HCT116 (cell line): ENCODE measurements at regions not wholly inside any gene's neighbourhood (a gene's known extent, or its start where the extent isn't known, plus 50 kb on each side); places are given as distances from the start of the nearest gene placed in this dataset.

Source experiments
- ATAC-seq: fragments of 200-7000 bp; cut with Tn5 transposase; 2 replicates; pipeline ENCODE4 v1.9.1; 2020; ENCODE audit warnings: mild to moderate bottlenecking, moderate library complexity
- BruUV-seq: library from RNA; stranded (reverse); fragments of 400-500 nt; replicated peaks from 2 replicates; lab custom pipeline; 2021; lab: Mats Ljungman, UMichigan
- CTCF ChIA-PET: fragments of 300-600 bp; sonication (Branson Sonifier 250); formaldehyde crosslinking; loops from one replicate; lab custom pipeline; 2021; ENCODE audit warnings: antibody characterized with exemption; lab: Charles Lee
- POLR2A ChIA-PET: fragments of 300-600, 350-600 bp; sonication (Branson Sonifier 250); formaldehyde crosslinking; loops from one replicate; lab custom pipeline; 2021; ENCODE audit warnings: antibody characterized with exemption; lab: Charles Lee
- RAD21 ChIA-PET, 2 experiments: fragments of 300-600 bp; sonication (Branson Sonifier 250); formaldehyde crosslinking; loops; one replicate each; lab custom pipeline; 2023; ENCODE audit warnings: low total read pairs in 2 of 2; ENCODE audit not compliant: uncharacterized antibody in 2 of 2, unreplicated experiment in 2 of 2, low non-redundant PET in 1 of 2; lab: Charles Lee
- DNase-seq: peaks from one replicate; pipeline ENCODE4 v3.0.0-alpha.2; 2010; ENCODE audit warnings: low read depth, low spot score
- H2AFZ ChIP-seq: fragments of 200-600 bp; shearing (Covaris generic), sonication (generic); 2 replicates; pipeline ENCODE4 v1.6.1; 2017; ENCODE audit warnings: low read depth, mixed run types, mixed read lengths, antibody characterized with exemption, low read length; ENCODE audit not compliant: poor library complexity, severe bottlenecking
- H3K27ac ChIP-seq: 2 replicates; pipeline ENCODE4 v1.5.1; 2012; ENCODE audit warnings: low read depth, low read length
- H3K27me3 ChIP-seq: fragments of 200-600 bp; sonication (generic); 2 replicates; pipeline ENCODE4 v1.6.1; 2016; ENCODE audit warnings: mixed run types, low read length, mixed read lengths; ENCODE audit not compliant: insufficient read depth
- H3K36me3 ChIP-seq, 2 experiments: fragments of 200-500 bp in 1 of 2; fragments of 200-600 bp in 1 of 2; sonication (Bioruptor generic) in 1 of 2; sonication (generic) in 1 of 2; 2 replicates each; pipeline versions ENCODE4 v1.5.1 to v1.6.1; 2014 to 2016; ENCODE audit warnings: low read length in 2 of 2, inconsistent platforms in 1 of 2, mixed read lengths in 1 of 2, mixed run types in 1 of 2; ENCODE audit not compliant: insufficient read depth in 2 of 2, control insufficient read depth in 1 of 2
- H3K4me1 ChIP-seq, 2 experiments: fragments of 200-600 bp in 1 of 2; sonication (generic) in 1 of 2; 2 replicates each; pipeline versions ENCODE4 v1.5.1 to v1.6.1; 2012 to 2017; ENCODE audit warnings: low read length in 2 of 2, inconsistent platforms in 1 of 2, mild to moderate bottlenecking in 1 of 2, mixed read lengths in 1 of 2, mixed run types in 1 of 2, moderate library complexity in 1 of 2; ENCODE audit not compliant: insufficient read depth in 2 of 2, control insufficient read depth in 1 of 2
- H3K4me2 ChIP-seq: fragments of 200-600 bp; sonication (generic); 2 replicates; pipeline ENCODE4 v1.6.1; 2017; ENCODE audit warnings: mixed run types, low read length, mixed read lengths
- H3K4me3 ChIP-seq, 2 experiments: fragments of 200-600 bp in 1 of 2; sonication (generic) in 1 of 2; replicated peaks in 1 of 2; 2 replicates each; pipeline ENCODE4 v1.5.1; 2011 to 2016; ENCODE audit warnings: low read length in 2 of 2, control low read depth in 1 of 2, low read depth in 1 of 2, mild to moderate bottlenecking in 1 of 2, mixed read lengths in 1 of 2, mixed run types in 1 of 2
- H3K79me2 ChIP-seq: fragments of 200-600 bp; sonication (generic); 2 replicates; pipeline ENCODE4 v1.6.1; 2017; ENCODE audit warnings: mild to moderate bottlenecking, mixed run types, low read length, moderate library complexity, mixed read lengths; ENCODE audit not compliant: insufficient read depth
- H3K9ac ChIP-seq: fragments of 200-600 bp; sonication (generic); 2 replicates; pipeline ENCODE4 v1.6.1; 2016; ENCODE audit warnings: low read length, mixed read lengths
- H3K9me2 ChIP-seq: fragments of 200-600 bp; sonication (generic), shearing (Covaris generic); 2 replicates; pipeline ENCODE4 v1.6.1; 2017; ENCODE audit warnings: mixed run types, mild to moderate bottlenecking, moderate library complexity; ENCODE audit not compliant: insufficient read depth
- H3K9me3 ChIP-seq, 2 experiments: fragments of 200-500 bp in 1 of 2; fragments of 200-600 bp in 1 of 2; sonication (Bioruptor generic) in 1 of 2; sonication (generic) in 1 of 2; 2 replicates each; pipeline ENCODE4 v1.6.1; 2014 to 2017; ENCODE audit warnings: low read length in 2 of 2, mixed read lengths in 2 of 2, inconsistent platforms in 1 of 2, low read depth in 1 of 2, mild to moderate bottlenecking in 1 of 2, mixed run types in 1 of 2, moderate library complexity in 1 of 2; ENCODE audit not compliant: control insufficient read depth in 1 of 2, insufficient read depth in 1 of 2
- H4K20me1 ChIP-seq: fragments of 200-600 bp; sonication (generic), shearing (Covaris generic); 2 replicates; pipeline ENCODE4 v1.6.1; 2017; ENCODE audit warnings: mixed run types, mild to moderate bottlenecking, moderate library complexity; ENCODE audit not compliant: insufficient read depth
- CBX3 ChIP-seq: IDR thresholded peaks from 2 replicates; pipeline ENCODE4 v1.6.1; 2012; ENCODE audit warnings: low read depth
- CEBPB ChIP-seq: IDR thresholded peaks from 2 replicates; pipeline ENCODE4 v1.6.1; 2012; ENCODE audit warnings: low read depth
- EGR1 ChIP-seq: IDR thresholded peaks from 2 replicates; pipeline ENCODE4 v1.6.1; 2012; ENCODE audit warnings: low read depth
- EZH2 ChIP-seq: fragments of 200-600 bp; sonication (generic); IDR thresholded peaks from 2 replicates; pipeline ENCODE4 v1.6.1; 2017; ENCODE audit warnings: antibody characterized with exemption, mixed run types
- FOSL1 ChIP-seq: IDR thresholded peaks from 2 replicates; pipeline ENCODE4 v1.6.1; 2012; ENCODE audit warnings: low read depth
- POLR2A ChIP-seq: IDR thresholded peaks from 2 replicates; pipeline ENCODE4 v1.7.0; 2011; ENCODE audit warnings: borderline replicate concordance; ENCODE audit not compliant: insufficient read depth, insufficient read length; ENCODE audit errors: extremely low read depth
- POLR2AphosphoS5 ChIP-seq: IDR thresholded peaks from 2 replicates; pipeline ENCODE4 v1.6.1; 2011; ENCODE audit warnings: mild to moderate bottlenecking, low read depth, low read length, moderate library complexity
- SIN3A ChIP-seq: IDR thresholded peaks from 2 replicates; pipeline ENCODE4 v1.6.1; 2012; ENCODE audit warnings: low read depth
- SP1 ChIP-seq: IDR thresholded peaks from 2 replicates; pipeline ENCODE4 v1.6.1; 2012; ENCODE audit warnings: low read depth
- SRF ChIP-seq: IDR thresholded peaks from 2 replicates; pipeline ENCODE4 v1.6.1; 2012; ENCODE audit warnings: low read depth
- TCF7L2 ChIP-seq: IDR thresholded peaks from 2 replicates; pipeline ENCODE4 v1.7.0; 2011; ENCODE audit warnings: borderline replicate concordance, inconsistent platforms; ENCODE audit not compliant: insufficient read depth, insufficient read length; ENCODE audit errors: extremely low read depth
- YY1 ChIP-seq: IDR thresholded peaks from 2 replicates; pipeline ENCODE4 v1.6.1; 2011; ENCODE audit warnings: low read length, low read depth, moderate library complexity, mild to moderate bottlenecking; ENCODE audit not compliant: insufficient replicate concordance; ENCODE audit errors: extremely low read depth
- ZNF274 ChIP-seq: fragments of 200-500 bp; sonication (Bioruptor generic); IDR thresholded peaks from 2 replicates; pipeline ENCODE4 v1.6.1; 2014; ENCODE audit warnings: mild to moderate bottlenecking, low read depth, low read length, inconsistent platforms
- intact Hi-C: fragments of 100-400 bp; cut with micrococcal nuclease; formaldehyde crosslinking; loops from 2 replicates; pipeline ENCODE4 v1.10.0; 2022
- TF ChIP-seq, protein P1 (sequence below): IDR thresholded peaks from 2 replicates; pipeline ENCODE4 v1.6.1; 2012
- TF ChIP-seq, protein P2 (sequence below), 3 experiments: fragments of 200-600 bp in 1 of 3; sonication (generic) in 1 of 3; IDR thresholded peaks in 2 of 3; conservative IDR thresholded peaks in 1 of 3; 2 replicates each; pipeline ENCODE4 v1.5.1; 2012 to 2017; ENCODE audit warnings: low read depth in 2 of 3, low read length in 2 of 3, antibody characterized with exemption in 1 of 3, borderline replicate concordance in 1 of 3, control low read depth in 1 of 3, mild to moderate bottlenecking in 1 of 3, mixed read lengths in 1 of 3, mixed run types in 1 of 3, moderate library complexity in 1 of 3; ENCODE audit not compliant: insufficient read depth in 1 of 3
- TF ChIP-seq, protein P3 (sequence below): IDR thresholded peaks from 2 replicates; pipeline ENCODE4 v1.6.1; 2012; ENCODE audit warnings: low read depth
- TF ChIP-seq, protein P4 (sequence below): IDR thresholded peaks from 2 replicates; pipeline ENCODE4 v1.6.1; 2012
- TF ChIP-seq, protein P5 (sequence below): IDR thresholded peaks from 2 replicates; pipeline ENCODE4 v1.6.1; 2011; ENCODE audit warnings: mild to moderate bottlenecking, low read length, moderate library complexity; ENCODE audit not compliant: insufficient replicate concordance; ENCODE audit errors: extremely low read depth

DNA sequence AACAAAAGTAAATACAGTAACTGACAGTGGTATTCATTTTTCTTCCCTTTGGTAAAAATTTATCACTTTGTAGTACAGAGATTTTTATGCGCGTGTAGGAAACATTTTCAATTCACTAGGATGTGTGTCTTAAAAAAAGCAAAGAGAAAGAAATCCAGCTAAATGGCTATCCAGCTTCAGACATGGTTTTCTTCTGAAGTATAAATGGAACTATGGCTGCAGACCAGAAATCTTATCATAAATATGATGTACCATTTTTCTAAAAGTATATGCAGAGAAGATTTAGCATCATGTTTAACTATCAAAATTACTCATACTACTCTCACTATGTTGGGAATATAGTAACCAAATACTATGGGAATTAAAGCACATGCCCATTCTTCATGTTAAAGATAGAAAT lies 328.4 kb upstream of the SMIM30 start:
- Histone ChIP-seq H3K4me3 (no peak overlapping the region), H3K9me3 (no peaks in the 10 kb centered on the region), H3K4me1 (no peaks in the 10 kb centered on the region)
- TF ChIP-seq, protein P1, sequence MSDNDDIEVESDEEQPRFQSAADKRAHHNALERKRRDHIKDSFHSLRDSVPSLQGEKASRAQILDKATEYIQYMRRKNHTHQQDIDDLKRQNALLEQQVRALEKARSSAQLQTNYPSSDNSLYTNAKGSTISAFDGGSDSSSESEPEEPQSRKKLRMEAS, result no peak
- TF ChIP-seq CBX3 (no peak), SIN3A (no peak), POLR2AphosphoS5 (no peak), TCF7L2 (no peak), POLR2A (no peak), SRF (no peak), EGR1 (no peak), YY1 (no peak), CEBPB (no peak), ZNF274 (no peak), FOSL1 (no peak), EZH2 (no peak), SP1 (no peak)
- TF ChIP-seq, protein P2, sequence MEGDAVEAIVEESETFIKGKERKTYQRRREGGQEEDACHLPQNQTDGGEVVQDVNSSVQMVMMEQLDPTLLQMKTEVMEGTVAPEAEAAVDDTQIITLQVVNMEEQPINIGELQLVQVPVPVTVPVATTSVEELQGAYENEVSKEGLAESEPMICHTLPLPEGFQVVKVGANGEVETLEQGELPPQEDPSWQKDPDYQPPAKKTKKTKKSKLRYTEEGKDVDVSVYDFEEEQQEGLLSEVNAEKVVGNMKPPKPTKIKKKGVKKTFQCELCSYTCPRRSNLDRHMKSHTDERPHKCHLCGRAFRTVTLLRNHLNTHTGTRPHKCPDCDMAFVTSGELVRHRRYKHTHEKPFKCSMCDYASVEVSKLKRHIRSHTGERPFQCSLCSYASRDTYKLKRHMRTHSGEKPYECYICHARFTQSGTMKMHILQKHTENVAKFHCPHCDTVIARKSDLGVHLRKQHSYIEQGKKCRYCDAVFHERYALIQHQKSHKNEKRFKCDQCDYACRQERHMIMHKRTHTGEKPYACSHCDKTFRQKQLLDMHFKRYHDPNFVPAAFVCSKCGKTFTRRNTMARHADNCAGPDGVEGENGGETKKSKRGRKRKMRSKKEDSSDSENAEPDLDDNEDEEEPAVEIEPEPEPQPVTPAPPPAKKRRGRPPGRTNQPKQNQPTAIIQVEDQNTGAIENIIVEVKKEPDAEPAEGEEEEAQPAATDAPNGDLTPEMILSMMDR (IDR thresholded peaks at IDR 0.05 in 2 of 3, conservative IDR thresholded peaks at IDR 0.05 in 1 of 3; ENCODE audit: borderline replicate concordance in 1 of 3, insufficient read depth in 1 of 3, low read depth in 2 of 3, low read length in 2 of 3), result no peak
- TF ChIP-seq, protein P3, sequence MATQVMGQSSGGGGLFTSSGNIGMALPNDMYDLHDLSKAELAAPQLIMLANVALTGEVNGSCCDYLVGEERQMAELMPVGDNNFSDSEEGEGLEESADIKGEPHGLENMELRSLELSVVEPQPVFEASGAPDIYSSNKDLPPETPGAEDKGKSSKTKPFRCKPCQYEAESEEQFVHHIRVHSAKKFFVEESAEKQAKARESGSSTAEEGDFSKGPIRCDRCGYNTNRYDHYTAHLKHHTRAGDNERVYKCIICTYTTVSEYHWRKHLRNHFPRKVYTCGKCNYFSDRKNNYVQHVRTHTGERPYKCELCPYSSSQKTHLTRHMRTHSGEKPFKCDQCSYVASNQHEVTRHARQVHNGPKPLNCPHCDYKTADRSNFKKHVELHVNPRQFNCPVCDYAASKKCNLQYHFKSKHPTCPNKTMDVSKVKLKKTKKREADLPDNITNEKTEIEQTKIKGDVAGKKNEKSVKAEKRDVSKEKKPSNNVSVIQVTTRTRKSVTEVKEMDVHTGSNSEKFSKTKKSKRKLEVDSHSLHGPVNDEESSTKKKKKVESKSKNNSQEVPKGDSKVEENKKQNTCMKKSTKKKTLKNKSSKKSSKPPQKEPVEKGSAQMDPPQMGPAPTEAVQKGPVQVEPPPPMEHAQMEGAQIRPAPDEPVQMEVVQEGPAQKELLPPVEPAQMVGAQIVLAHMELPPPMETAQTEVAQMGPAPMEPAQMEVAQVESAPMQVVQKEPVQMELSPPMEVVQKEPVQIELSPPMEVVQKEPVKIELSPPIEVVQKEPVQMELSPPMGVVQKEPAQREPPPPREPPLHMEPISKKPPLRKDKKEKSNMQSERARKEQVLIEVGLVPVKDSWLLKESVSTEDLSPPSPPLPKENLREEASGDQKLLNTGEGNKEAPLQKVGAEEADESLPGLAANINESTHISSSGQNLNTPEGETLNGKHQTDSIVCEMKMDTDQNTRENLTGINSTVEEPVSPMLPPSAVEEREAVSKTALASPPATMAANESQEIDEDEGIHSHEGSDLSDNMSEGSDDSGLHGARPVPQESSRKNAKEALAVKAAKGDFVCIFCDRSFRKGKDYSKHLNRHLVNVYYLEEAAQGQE, result no peak
- TF ChIP-seq, protein P4, sequence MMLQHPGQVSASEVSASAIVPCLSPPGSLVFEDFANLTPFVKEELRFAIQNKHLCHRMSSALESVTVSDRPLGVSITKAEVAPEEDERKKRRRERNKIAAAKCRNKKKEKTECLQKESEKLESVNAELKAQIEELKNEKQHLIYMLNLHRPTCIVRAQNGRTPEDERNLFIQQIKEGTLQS, result no peak
- TF ChIP-seq, protein P5, sequence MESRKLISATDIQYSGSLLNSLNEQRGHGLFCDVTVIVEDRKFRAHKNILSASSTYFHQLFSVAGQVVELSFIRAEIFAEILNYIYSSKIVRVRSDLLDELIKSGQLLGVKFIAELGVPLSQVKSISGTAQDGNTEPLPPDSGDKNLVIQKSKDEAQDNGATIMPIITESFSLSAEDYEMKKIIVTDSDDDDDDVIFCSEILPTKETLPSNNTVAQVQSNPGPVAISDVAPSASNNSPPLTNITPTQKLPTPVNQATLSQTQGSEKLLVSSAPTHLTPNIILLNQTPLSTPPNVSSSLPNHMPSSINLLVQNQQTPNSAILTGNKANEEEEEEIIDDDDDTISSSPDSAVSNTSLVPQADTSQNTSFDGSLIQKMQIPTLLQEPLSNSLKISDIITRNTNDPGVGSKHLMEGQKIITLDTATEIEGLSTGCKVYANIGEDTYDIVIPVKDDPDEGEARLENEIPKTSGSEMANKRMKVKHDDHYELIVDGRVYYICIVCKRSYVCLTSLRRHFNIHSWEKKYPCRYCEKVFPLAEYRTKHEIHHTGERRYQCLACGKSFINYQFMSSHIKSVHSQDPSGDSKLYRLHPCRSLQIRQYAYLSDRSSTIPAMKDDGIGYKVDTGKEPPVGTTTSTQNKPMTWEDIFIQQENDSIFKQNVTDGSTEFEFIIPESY, result no peak
- TF ChIP-seq, all 23 proteins: peak for 0
- DNase-seq (no peak), ATAC-seq (no peak)
- BruUV-seq, result no TSS peak
- ChIA-PET CTCF (no interaction called here), POLR2A (no interaction called here), RAD21 (no interaction called here)
- H2AFZ ChIP-seq, result no peak overlapping the region
- no peaks in the 10 kb centered on the region for H3K9me2 ChIP-seq
- no peak overlapping the region for H3K4me2 ChIP-seq
- H3K9ac ChIP-seq, result no peak overlapping the region
- no peaks in the 10 kb centered on the region for H3K79me2 ChIP-seq
- H3K36me3 ChIP-seq, result no peaks in the 10 kb centered on the region
- no peaks in the 10 kb centered on the region for H3K27me3 ChIP-seq
- no peaks in the 10 kb centered on the region for H4K20me1 ChIP-seq
- intact Hi-C loops, result no loop called here
- H3K27ac ChIP-seq, result no peak overlapping the region
